Osteocyte (in vitro differentiated cells): ENCODE measurements at regions not wholly inside any gene's neighbourhood (a gene's known extent, or its start where the extent isn't known, plus 50 kb on each side); places are given as distances from the start of the nearest gene placed in this dataset.

Source experiments
- DNase-seq: peaks from one replicate; pipeline ENCODE4 v3.0.0; 2021; ENCODE audit warnings: mixed read lengths; ENCODE audit not compliant: unreplicated experiment; ENCODE audit errors: extremely low spot score
- H3K27ac Mint-ChIP-seq: one replicate; pipeline ENCODE4 v1.8.0; 2021; ENCODE audit warnings: mild to moderate bottlenecking, mixed read lengths; ENCODE audit not compliant: unreplicated experiment
- H3K27me3 Mint-ChIP-seq: one replicate; pipeline ENCODE4 v1.8.0; 2021; ENCODE audit warnings: mixed read lengths; ENCODE audit not compliant: unreplicated experiment
- H3K36me3 Mint-ChIP-seq: one replicate; pipeline ENCODE4 v1.8.0; 2021; ENCODE audit warnings: mixed read lengths; ENCODE audit not compliant: unreplicated experiment
- H3K4me1 Mint-ChIP-seq: one replicate; pipeline ENCODE4 v1.8.0; 2021; ENCODE audit warnings: mixed read lengths; ENCODE audit not compliant: unreplicated experiment
- H3K4me3 Mint-ChIP-seq: one replicate; pipeline ENCODE4 v1.8.0; 2021; ENCODE audit warnings: mild to moderate bottlenecking, moderate library complexity, mixed read lengths; ENCODE audit not compliant: unreplicated experiment
- H3K9me3 Mint-ChIP-seq: one replicate; pipeline ENCODE4 v1.8.0; 2021; ENCODE audit warnings: mixed read lengths; ENCODE audit not compliant: unreplicated experiment
- CTCF ChIP-seq: fragments of 200-600 bp; sonication (generic); IDR thresholded peaks from 2 replicates; pipeline ENCODE4 v1.5.0; 2021; ENCODE audit warnings: antibody characterized with exemption, mild to moderate bottlenecking, moderate library complexity

- peaks cover 23% of the 10 kb centered on the region for H3K27me3 Mint-ChIP-seq
- no peaks in the 10 kb centered on the region for H3K36me3 Mint-ChIP-seq
- DNase-seq: no peak
- peaks cover 5% of the 10 kb centered on the region for H3K9me3 Mint-ChIP-seq
- no peaks in the 10 kb centered on the region for H3K4me1 Mint-ChIP-seq
- no peak for TF ChIP-seq CTCF
- H3K4me3 Mint-ChIP-seq: no peak overlapping the region
- H3K27ac Mint-ChIP-seq: no peak overlapping the region
Measured at GRCh38 chr4:183843248-183843671, 61.8 kb upstream of the STOX2 start.

GRCh38 chr4:183846951-183847350 is 58.2 kb upstream of the STOX2 start:
- Mint-ChIP-seq H3K27me3 (peaks cover 19% of the 10 kb centered on the region), H3K9me3 (peaks cover 5% of the 10 kb centered on the region), H3K4me3 (no peak overlapping the region), H3K4me1 (no peaks in the 10 kb centered on the region), H3K36me3 (no peaks in the 10 kb centered on the region), H3K27ac (no peak overlapping the region)
- no peak for TF ChIP-seq CTCF
- DNase-seq: no peak

- Mint-ChIP-seq H3K4me3 (no peak overlapping the region), H3K4me1 (no peaks in the 10 kb centered on the region), H3K27me3 (peaks cover 25% of the 10 kb centered on the region), H3K9me3 (peaks cover 5% of the 10 kb centered on the region), H3K36me3 (no peaks in the 10 kb centered on the region), H3K27ac (no peak overlapping the region)
- no peak for TF ChIP-seq CTCF
- DNase-seq: no peak
Measured at GRCh38 chr4:183848805-183849204, 56.3 kb upstream of the STOX2 start.

- no peak for TF ChIP-seq CTCF
- Mint-ChIP-seq H3K4me3 (no peak overlapping the region), H3K27ac (no peak overlapping the region), H3K9me3 (no peaks in the 10 kb centered on the region), H3K36me3 (no peaks in the 10 kb centered on the region), H3K4me1 (no peaks in the 10 kb centered on the region), H3K27me3 (peaks cover 34% of the 10 kb centered on the region)
- DNase-seq: no peak
Measured at GRCh38 chr4:183852910-183853547, 52.1 kb upstream of the STOX2 start.

- Mint-ChIP-seq H3K9me3 (no peaks in the 10 kb centered on the region), H3K4me1 (no peaks in the 10 kb centered on the region), H3K4me3 (no peak overlapping the region), H3K36me3 (no peaks in the 10 kb centered on the region), H3K27ac (no peak overlapping the region), H3K27me3 (peaks cover 39% of the 10 kb centered on the region)
- no peak for TF ChIP-seq CTCF
- DNase-seq: no peak
Measured at GRCh38 chr4:183853548-183853940, 51.6 kb upstream of the STOX2 start.
